ENCODE measurements at regions not wholly inside any gene's neighbourhood (a gene's known extent, or its start where the extent isn't known, plus 50 kb on each side); places are given as distances from the start of the nearest gene placed in this dataset.

DNA sequence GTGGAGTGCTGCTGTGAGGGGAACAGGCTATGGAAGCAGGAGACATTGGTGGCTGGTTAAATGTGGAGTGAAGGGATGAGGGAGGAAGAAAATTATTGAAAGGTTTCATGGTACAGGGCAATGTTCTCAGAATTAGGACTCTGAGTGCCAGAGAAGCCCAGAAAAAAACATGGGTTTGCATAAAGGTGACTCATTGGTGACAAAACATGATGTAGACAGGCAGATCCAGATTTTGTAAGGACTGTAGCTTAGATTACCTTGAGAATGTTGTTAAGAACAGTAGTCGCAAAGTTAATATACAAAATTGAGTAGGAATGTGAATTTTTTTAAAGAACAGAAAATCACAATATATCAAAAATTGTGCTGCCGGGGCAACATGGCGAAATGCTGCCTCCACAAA lies 134.9 kb upstream of the ZNF438 start:
- no peaks in the 10 kb centered on the region; a peak in 2 of 5 replicates for H3K27me3 ChIP-seq (ENCODE audit: control insufficient read depth in 1 of 2, insufficient read depth in 2 of 2, low read length in 2 of 2)
- no TSS peak for BruUV-seq (replicated peaks)
- intact Hi-C loops (cut with micrococcal nuclease; ENCODE audit: unreplicated experiment) (no loop called here), in situ Hi-C loops (cut with HindIII; ENCODE audit: extremely low pct_ligation_motif_present, low pct_unique_long_range_greater_than_20kb) (no loop called here)
- H4K20me1 ChIP-seq (ENCODE audit: insufficient read depth, low read length): no peaks in the 10 kb centered on the region
- no peaks in the 10 kb centered on the region for H3K79me2 ChIP-seq (ENCODE audit: insufficient read depth, low read length)
- WGBS (ENCODE audit: low lambda C conversion rate): 15% methylated on average over 3 of the region's 3 CpGs
- no peak overlapping the region for H3K27ac ChIP-seq (ENCODE audit: extremely low read length, insufficient read depth, low read length)
- no peak for DNase-seq (ENCODE audit: low spot score)
- TF ChIP-seq, protein P1, sequence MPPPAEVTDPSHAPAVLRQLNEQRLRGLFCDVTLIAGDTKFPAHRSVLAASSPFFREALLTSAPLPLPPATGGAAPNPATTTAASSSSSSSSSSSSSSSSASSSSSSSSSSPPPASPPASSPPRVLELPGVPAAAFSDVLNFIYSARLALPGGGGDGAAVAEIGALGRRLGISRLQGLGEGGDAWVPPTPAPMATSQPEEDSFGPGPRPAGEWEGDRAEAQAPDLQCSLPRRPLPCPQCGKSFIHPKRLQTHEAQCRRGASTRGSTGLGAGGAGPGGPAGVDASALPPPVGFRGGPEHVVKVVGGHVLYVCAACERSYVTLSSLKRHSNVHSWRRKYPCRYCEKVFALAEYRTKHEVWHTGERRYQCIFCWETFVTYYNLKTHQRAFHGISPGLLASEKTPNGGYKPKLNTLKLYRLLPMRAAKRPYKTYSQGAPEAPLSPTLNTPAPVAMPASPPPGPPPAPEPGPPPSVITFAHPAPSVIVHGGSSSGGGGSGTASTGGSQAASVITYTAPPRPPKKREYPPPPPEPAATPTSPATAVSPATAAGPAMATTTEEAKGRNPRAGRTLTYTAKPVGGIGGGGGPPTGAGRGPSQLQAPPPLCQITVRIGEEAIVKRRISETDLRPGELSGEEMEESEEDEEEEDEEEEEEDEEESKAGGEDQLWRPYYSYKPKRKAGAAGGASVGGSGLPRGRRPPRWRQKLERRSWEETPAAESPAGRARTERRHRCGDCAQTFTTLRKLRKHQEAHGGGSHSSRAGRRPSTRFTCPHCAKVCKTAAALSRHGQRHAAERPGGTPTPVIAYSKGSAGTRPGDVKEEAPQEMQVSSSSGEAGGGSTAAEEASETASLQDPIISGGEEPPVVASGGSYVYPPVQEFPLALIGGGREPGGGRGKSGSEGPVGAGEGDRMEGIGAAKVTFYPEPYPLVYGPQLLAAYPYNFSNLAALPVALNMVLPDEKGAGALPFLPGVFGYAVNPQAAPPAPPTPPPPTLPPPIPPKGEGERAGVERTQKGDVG (CRISPR knock-in tag; IDR thresholded peaks at IDR 0.05; ENCODE audit: borderline replicate concordance): no peak
- TF ChIP-seq ZNF263 (CRISPR knock-in tag; IDR thresholded peaks at IDR 0.05) (no peak), BRCA1 (CRISPR knock-in tag; IDR thresholded peaks at IDR 0.05) (no peak), ZNF10 (CRISPR knock-in tag; IDR thresholded peaks at IDR 0.05; ENCODE audit: borderline replicate concordance, low read depth) (no peak), SOX5 (CRISPR knock-in tag; IDR thresholded peaks at IDR 0.05; ENCODE audit: borderline replicate concordance) (no peak), FOXK2 (IDR thresholded peaks at IDR 0.05) (no peak), PAX8 (CRISPR knock-in tag; IDR thresholded peaks at IDR 0.05; ENCODE audit: borderline replicate concordance) (no peak), ZNF225 (CRISPR knock-in tag; IDR thresholded peaks at IDR 0.05) (no peak)
- TF ChIP-seq, protein P2, sequence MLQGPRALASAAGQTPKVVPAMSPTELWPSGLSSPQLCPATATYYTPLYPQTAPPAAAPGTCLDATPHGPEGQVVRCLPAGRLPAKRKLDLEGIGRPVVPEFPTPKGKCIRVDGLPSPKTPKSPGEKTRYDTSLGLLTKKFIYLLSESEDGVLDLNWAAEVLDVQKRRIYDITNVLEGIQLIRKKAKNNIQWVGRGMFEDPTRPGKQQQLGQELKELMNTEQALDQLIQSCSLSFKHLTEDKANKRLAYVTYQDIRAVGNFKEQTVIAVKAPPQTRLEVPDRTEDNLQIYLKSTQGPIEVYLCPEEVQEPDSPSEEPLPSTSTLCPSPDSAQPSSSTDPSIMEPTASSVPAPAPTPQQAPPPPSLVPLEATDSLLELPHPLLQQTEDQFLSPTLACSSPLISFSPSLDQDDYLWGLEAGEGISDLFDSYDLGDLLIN (CRISPR knock-in tag; IDR thresholded peaks at IDR 0.05; ENCODE audit: borderline replicate concordance): no peak
- no peak for ATAC-seq
- H3K4me3 ChIP-seq (replicated peaks in 1 of 3; ENCODE audit: insufficient read depth in 1 of 3, low read depth in 2 of 3, low read length in 3 of 3): no peak overlapping the region
- ChIA-PET CTCF (ENCODE audit: low intra/inter-chr PET ratio, low total read pairs) (no interaction called here), POLR2A (no interaction called here)
- no peaks in the 10 kb centered on the region for H3K4me1 ChIP-seq (ENCODE audit: insufficient read depth, low read length)
- no peaks in the 10 kb centered on the region for H3K36me3 ChIP-seq (replicated peaks in 1 of 2; ENCODE audit: control insufficient read depth in 1 of 2, insufficient read depth in 2 of 2, low read length in 2 of 2)
- H3K9me3 ChIP-seq (ENCODE audit: low read length): no peaks in the 10 kb centered on the region
- no peak overlapping the region for H3K4me2 ChIP-seq (ENCODE audit: low read depth, low read length)
- FAIRE-seq: no peak
- no peak overlapping the region for H3K9ac ChIP-seq (ENCODE audit: insufficient read depth, low read depth, low read length)
- no peak overlapping the region for H2AFZ ChIP-seq (ENCODE audit: low read length)
